HuH-7 (cell line): ENCODE measurements at regions not wholly inside any gene's neighbourhood (a gene's known extent, or its start where the extent isn't known, plus 50 kb on each side); places are given as distances from the start of the nearest gene placed in this dataset.

Experiments used
- DNase-seq: peaks from one replicate; pipeline ENCODE4 v3.0.0; 2011; ENCODE audit warnings: low spot score

DNA sequence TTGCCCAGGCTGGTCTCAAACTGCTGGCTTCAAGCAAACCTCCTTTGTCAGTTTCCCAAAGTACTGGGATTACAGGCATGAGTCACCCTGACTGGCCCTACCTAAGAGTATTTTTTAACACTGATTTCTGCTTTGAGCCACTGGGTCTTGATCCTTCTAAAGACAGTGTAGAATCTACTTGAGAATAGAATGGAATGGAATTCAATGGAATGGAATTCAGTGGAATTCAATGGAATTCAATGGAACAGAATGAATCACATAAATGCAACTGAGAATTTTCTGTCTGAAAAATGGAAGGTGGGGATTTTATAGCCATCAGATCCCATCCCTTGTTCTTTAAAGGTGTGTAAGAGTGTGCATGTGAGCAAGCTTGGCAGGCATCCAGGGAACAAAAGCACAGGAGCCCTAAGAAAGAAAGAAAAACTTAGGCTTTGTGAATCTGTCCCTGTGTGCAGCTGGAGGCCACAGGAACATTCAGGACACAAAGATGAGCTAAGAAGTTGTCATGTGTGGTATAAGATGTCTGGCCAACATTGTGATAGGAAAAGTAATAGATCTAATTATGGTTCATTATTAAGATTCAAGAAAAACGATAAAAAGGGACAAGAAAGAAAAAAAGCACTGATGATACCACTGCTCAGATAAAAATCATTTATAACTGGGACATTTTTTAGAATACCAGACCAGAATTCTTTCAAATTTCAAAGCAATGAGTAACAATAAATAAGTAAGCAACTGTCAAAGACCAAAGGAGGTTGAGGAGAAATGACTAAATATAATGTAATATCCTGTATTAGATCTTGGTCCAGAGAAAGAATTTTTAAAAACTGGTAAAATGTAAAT, 681.0 kb upstream of the GJE1 start:
- no peak for DNase-seq

DNA sequence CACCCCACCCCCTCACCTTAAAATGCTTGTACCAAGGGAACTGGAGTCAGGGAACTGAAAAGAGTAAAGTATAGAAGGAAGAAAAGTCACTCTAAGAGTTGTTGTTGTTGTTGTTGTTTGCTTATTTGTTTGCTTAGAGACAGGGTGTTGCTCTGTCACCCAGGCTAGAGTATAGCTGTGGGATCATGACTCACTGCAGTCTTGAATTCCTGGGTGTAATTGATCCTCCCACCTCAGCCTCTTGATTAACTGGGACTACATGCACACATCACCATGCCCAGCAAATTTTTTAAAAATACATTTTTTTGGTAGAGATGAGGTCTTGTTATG, 681.6 kb upstream of the GJE1 start:
- DNase-seq = no peak

DNA sequence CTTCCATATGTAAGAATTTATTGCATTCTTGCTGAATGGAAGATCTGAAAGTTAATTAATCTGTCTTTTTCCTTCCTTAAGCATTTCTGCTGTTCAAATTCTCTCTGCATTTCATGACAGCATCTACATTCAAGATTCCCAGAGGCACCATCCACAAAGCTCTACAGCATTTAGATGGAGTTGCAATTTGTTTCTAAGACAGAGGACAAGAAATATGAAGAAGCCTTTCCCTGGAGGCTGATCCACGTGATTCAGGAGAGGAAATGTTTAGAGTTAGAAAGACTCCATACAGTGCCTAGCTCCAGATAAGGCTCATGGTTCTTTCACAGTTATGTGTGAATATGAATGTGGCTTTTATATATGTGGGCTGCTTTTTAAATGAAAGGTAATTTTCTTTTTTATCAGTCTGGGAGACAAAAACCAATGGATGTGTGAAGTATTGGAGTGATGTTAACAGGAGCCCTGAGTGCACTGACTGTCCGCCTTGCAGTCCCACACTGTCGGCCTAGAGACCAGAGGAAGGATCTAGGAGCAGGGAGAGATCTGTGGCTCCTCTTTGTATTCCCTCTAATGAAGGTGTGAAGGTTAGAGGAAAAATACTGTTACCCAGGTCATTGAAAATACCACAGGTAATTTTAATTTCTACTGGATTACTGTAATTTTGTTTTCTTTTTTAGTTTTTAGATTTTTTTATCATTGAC, 686.6 kb upstream of the GJE1 start:
- no peak for DNase-seq

DNA sequence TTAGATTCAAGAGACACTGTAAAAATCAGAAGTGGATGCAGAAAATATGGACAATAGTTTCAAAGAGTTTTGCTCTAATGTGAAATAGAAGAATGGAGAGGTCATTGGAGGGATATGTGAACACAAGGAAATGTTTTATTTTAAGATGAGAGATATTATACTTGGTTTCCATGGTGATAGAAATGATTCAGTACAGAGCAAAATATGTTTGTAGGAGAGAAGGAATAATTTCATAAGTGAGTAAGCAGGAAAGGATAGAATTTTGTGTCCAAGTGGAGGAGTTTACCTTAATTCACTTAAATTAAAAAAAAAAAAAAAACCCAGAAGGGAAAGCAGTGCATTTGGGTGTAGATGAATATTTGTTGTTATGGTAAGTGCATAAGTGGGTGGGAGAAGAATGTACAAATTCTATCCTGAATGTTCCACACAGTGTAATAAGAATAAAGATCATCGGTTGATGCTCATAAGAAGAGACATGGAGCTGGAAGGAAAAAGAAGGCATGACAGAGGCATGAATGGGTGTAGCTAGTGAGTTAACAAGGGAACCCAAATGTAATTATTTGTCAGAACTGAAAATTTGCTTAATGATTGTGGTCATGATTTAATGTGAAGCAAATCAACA, 688.9 kb upstream of the GJE1 start:
- DNase-seq = no peak

DNA sequence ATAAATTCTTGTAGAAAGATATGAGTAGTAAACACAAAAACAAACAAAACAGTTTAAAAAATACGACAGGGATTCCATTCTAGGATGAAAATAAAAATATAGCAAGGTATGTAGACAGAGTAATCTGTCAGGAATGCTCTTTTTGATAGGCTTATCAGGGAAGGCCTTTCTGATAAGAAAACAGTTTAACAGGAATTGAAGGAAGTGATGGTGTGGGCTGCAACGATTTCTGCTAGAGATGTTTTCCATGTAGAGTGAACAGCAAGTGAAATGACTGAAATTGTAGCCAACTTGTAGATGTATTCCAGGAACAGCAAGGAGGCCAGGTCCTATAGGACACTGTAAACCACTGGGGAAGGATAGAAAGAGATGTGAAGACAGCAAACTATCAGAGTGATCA, 689.7 kb upstream of the GJE1 start:
- DNase-seq = no peak

DNA sequence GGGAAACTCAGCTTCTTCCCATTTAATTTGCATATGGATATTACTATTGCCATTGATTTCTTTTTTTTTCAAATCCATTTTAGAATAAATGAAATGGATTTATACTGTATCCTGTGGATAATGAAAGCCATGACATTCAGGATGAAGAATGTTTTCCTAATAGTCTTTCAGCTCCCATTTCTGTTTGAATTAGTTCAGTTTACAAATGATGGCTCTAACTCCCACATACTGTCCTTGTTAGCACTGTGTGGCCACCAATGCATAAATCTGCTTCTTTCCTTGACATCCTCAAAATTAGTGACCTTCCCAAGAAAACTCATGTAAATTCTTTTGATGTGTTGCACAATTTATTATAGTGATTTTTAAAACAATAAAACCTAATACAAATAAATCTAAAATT, 693.2 kb upstream of the GJE1 start:
- no peak for DNase-seq

DNA sequence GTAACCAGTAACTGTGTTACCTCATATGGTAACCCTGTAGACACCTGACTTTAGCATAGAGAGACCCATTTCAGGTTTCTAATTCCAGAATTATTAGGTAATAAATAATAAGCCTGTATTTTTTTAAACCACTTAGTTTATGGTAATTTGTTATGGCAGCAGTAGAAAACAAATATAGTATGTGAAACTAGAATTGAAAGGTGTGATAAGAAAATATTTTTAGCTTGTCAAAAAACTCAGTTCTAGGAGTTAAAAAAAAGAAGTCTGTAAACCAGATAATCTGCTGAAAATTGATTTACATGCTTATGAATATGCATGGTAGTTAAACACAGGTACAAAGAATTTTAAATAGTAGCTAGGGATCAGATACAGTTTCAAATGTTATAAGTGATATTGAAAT, 695.0 kb upstream of the GJE1 start:
- no peak for DNase-seq

DNA sequence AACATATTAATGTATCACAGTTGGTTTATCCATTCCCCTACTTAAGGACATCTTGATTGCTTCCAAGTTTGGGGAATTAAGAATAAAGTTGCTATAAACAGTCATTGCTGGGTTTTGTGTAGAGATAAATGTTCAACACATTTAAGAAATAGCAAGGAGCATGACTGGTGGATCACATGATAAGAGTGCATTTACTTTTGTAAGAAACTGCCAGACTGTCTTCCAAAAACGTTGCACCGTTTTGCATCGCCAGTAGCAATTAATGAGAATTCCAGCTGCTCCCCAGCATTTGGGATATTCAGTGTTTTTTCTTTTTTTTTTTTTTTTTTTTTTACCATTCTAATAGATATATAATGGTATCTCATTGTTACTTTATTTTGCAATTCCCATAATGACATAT, 695.7 kb upstream of the GJE1 start:
- no peak for DNase-seq

DNA sequence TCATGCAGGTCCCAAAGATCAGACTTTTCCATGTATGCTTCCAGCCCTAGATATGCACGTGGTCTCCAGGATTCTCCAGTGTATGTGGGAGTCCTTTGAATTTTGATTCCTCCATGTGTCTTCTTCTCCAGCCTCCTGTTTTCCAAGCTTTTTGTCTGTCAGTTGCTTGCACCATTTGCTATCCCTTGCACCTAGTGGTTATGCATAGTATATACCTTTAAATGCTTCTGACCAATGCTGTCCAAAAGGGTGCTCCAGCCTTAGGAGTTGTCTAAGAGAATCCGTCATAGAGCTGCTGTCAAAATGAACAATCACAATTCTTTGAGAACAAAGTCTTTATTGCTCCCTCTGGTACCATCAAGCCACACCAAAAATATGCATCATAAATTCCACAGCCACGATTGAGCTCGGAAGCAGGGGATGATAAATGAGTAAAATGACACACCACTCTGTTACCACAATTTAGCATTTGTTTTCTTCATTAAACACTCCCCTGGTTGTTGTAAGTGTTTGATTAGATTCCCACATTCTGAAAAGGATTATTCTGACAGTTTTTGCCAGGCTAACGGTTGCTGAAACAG, 706.2 kb upstream of the GJE1 start:
- no peak for DNase-seq

DNA sequence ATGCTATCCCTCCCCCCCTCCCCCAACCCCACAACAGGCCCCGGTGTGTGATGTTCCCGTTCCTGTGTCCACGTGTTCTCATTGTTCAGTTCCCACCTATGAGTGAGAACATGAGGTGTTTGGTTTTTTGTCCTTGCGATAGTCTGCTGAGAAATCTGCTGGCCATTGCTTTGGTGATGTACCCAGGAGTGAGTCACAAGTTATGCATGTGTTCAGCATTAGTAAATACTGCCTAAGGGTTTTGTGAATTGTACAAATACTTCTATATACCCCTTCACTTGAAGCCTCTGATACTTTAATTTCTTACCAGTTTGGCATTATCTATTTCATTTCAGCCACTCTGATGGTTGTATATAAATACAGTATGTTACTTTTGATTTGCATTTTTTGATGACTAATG, 711.3 kb upstream of the GJE1 start:
- no peak for DNase-seq

DNA sequence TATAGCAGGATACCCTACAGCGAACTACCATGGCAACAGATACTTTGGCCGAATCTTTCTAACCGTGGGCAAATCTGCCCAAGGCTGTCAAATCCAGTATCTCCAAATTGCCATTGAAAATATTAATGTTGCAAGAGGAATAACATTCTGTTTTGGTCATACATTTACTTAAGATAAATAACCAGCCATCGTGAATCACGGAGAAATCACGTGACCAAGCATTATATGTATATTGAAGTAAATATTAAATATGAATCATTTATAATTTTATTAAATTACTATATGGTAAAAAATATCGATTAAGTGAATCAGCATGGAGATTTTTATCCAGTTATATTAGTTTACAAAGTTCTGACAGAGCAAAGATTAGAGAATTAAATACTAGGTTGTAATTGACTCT, 714.6 kb upstream of the GJE1 start:
- no peak for DNase-seq

DNA sequence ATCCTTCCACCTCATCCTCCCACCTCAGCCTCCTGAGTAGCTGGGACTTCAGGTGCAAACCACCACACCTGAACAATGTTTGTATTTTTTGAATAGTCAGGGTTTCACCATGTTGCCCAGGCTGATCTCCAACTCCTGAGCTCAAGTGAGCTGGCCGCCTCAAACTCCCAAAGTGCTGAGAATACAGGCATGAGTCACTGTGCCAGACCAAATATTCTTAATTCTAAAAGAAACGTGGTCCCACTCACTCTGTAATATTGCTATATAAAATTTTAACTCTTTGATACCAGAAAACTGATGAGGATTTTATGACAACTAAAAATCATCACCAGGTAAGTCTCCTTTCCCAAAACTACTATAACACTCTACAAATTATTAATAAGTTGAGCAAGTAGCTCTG, 716.8 kb upstream of the GJE1 start:
- no peak for DNase-seq

DNA sequence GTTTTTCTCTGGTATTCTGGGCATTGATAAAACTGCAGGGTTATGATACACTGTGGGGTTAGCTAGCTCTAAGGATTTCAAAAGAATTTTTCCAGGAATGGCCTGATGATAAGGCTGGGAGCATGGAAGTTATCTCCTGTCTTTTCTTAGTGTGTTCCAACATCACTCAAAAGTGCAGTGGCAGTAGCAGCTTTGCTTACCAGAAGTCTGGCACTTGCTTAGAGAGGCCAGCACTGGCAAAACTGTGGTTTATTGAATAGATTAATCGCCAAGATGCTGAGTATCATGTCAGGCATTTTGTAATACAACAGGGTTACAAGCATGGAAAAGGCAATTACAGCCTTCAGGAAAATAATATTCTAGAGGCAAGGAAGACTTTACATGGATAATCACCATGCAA, 719.5 kb upstream of the GJE1 start:
- no peak for DNase-seq

DNA sequence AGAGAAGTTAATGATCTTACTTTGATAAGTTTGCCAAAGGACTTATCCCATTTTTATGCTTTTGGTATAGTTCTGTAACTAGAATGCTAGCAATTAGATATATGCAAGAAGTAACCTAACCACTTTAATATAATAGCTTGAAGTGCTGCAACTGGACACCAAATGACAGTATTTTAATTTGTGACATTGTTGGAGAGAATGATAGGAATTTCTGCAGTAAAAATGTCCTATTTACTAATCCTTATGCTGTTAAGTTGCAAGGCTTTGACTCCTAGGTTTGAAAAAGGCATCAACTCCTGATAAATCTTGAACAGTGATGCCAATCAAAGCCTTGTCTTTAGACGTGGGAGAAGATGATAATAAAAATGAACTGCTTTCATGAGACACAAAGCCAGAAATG, 726.0 kb upstream of the GJE1 start:
- no peak for DNase-seq

DNA sequence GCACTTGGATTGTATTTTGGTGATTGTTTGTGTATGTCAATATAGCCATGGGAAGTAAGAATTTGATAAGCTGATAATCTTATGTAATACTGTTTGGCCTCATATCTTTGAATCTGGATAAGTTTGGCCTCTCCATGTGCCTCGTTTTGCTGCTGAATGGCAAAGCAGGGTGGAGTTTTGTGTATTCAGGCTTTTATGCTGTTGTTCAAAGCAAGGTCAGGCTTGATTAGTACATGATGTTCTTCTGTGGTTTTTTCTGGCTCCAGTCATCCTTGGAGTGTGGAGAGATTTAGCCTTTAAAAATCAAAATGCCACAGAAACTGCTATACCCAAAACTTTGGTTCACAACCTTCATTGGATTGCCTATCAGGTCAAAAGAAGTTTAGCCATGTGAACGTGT, 728.9 kb upstream of the GJE1 start:
- no peak for DNase-seq

DNA sequence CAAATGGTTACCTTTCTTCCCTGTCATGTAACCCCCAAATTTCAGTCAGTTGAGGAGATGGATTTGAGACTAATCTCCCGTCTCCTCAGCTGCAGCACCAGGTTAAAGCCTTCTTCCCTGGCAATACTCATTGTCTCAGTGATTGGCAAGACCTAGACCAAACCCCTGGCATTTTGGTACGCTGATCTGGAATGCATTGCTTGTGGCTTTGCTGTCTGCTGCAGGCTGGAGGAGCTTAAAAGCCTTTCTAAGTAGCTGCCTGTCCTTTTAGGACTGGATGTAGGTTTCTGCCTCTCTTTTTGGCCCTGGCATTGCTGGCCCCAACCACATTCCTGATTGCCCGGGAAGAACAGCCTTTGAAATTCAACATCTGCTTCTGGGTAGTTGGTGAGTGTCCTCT, 729.6 kb upstream of the GJE1 start:
- no peak for DNase-seq

DNA sequence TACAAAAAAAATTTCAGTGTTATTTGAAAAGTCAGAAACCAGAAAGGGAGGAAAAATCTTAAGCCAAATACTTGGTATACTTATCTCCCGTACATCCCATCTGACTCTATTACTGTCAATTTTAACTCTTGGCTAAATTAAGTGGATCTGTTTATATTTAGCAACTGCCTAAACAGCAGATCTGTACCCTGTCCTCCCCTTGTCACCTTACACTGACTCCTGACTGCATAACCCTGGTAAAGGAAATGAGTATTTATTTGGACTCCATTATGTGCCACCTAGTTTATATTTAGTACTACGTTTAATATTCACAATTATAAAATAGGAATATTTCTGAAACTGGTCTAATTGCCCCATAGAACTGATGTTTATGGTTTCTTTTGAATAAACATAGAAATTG, 730.2 kb upstream of the GJE1 start:
- DNase-seq = no peak

DNA sequence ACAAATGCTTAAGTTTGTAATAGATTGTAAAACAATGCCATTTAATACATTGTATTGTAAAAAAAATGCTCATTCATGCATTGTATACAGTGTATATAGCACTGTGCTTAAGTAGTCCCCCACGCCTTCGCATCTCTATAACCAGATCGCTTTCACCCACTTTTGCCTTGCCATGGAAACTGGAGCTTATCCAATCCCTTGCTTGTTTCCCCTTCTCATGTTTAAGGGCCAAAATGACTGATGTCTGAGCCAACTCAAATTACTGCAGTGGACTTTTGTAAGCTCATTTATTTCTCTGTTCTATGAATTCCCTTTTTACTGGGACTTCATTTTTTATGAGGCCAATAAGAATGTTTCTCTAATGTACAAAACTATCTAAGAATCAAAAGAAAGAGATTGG, 730.9 kb upstream of the GJE1 start:
- no peak for DNase-seq

DNA sequence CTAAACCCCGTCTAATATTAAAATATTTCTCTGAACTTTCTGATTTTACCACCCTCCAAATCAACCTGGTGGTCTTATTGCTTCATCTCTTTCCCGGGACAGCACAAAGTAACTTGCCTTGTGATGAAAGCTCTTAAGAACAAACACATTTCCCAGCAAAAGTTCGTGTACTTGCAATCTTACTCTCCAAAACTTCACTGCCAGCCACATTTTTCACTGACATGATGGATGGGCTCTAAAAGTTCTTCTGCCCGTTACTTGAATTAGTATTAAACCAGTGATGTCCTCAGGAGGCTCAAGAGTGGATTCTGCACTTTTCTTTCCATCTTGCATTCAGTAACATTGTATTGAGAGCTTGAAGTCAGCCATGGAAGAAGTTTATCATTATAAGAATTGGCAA, 731.6 kb upstream of the GJE1 start:
- no peak for DNase-seq

DNA sequence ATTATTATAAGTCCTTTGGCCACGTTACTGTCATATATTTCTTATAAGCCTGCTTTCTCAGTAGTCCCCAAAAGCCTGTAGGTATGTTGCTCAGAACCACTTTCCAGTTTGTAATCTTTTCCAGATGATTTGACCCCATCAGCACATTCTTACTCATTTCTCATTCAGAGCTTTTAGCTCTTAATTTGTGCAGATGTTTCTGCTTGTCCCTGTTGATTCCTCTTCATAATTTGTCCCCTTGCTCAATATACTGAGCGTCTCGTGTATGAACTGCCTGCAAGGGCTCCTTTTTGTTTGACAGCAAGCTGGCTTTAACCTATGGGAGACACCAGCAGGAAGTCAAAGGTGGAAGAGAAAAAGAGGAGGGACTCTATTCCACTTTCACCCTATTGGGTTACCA, 733.8 kb upstream of the GJE1 start:
- DNase-seq = no peak

DNA sequence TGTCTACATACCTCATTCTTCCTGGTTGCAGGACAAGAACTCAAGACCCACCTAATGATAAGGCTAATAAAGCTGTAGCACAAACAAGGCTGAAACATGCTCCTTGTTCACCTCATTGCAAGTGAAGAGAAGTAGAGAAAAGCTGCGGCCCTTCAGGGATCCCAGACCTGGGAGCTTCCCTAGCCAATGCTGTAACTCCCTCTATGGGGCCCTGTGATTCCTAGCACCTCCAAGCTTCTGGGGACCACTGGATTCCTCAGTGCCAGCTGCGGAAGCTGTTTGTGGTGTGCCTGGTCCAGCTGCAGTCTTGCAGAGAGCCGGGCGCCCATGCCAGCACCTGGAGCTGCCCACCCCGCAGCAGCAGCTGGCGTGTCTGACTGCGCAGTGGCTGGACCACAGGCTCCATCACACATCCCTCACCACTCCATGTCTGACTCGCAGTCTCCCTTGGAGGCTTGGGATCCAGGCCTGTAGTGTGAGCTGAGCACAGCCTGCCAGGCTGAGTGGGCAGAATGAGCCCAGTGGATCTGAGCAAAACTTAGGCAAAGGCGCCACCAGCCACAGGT, 737.2 kb upstream of the GJE1 start:
- DNase-seq = no peak

DNA sequence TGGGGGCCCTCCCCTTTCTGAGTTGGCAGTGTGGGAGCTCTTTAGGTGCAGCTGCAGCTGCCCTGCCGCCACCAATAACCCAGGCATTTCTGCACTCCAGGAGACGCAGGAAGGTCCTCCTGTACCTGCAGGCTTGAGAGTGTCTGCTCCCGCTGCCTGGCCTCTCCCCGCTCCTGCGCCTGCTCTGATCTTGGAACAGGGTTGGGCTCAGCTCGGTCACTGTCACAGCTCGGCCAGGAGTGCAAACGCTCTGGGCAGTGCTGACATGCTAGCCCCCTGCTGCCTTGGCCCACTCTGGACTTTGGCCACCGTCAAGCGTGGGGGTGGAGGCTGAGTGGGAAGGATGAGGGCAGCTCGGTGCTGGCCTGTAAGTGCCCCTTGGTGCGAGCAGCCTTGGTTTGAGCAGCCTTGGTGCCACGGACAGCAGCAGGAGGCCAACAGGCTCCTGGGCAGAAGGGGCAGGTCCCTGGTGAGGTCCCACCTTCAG, 738.1 kb upstream of the GJE1 start:
- no peak for DNase-seq

DNA sequence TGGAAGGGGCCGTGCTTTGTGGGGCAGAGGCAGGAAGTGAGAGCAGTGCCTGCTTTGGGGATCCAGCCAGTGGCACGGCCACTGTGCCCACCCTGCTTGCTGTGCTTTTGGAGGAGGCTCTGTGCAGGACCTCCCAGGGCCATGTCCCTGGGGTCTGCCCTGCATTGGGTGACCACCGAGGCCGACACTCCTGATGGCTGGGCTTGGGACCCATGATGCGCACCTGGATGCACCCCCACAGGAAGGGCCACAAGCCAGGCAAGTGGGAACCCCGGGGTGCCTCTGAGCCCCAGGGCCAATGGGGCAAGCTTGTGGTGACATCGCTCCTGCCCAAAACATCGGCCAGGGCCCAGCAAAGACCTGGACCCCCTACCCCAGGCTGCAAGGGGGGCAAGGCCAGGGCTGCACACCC, 738.6 kb upstream of the GJE1 start:
- no peak for DNase-seq
